GM19023 (cell line): ENCODE measurements at regions not wholly inside any gene's neighbourhood (a gene's known extent, or its start where the extent isn't known, plus 50 kb on each side); places are given as distances from the start of the nearest gene placed in this dataset.
"Not testable (repeated sequence)": the region's sequence is repeated elsewhere in the genome, so short reads cannot be mapped to it uniquely, and the experiment has no call there.

Source experiments
- ATAC-seq: cut with Tn5 transposase; IDR thresholded peaks from one replicate; pipeline ENCODE4 v1.9.1; 2021; ENCODE audit warnings: mild to moderate bottlenecking, moderate library complexity; ENCODE audit not compliant: unreplicated experiment

- not testable (repeated sequence) for ATAC-seq
Observed at GRCh38 chr13:46467694-46468093, 80.6 kb upstream of the RUBCNL start.

DNA sequence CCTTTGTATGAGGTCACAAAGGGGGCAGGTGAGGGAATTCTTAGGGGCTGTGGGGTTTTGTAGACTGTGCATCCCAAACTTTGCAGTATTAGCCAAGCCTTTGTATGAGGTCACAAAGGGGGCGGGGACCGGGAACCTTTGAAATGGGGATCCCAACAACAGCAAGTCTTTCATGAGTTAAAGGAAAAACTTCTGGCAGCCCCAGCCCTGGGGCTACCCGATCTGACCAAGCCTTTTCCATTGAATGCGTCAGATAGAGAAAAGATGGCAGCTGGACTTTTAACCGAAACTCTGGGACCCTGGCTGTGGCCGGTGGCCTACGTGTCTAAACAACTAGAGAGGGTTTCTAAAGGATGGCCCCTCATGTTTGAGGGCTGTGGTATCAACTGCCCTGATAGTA, 79.0 kb upstream of the RUBCNL start:
- not testable (repeated sequence) for ATAC-seq

DNA sequence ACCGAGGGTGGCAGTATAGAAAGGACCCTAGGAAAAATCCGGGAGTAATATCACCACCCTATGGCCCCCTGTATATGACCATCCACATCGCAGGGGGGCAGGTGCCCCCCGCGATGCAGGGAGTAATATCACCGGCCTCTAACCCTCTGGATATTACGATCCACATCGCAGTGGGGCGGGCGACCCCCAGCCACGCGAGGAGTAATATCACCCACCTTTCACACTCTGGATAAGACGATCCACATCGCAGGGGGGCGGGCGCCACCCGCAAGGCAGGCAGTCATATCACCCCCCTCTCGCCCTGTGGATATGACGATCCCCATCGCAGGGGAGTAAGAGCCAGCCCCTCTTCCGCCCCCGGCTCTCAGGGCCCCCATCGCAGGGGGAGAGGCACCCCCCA, 76.7 kb upstream of the RUBCNL start:
- no peak for ATAC-seq

DNA sequence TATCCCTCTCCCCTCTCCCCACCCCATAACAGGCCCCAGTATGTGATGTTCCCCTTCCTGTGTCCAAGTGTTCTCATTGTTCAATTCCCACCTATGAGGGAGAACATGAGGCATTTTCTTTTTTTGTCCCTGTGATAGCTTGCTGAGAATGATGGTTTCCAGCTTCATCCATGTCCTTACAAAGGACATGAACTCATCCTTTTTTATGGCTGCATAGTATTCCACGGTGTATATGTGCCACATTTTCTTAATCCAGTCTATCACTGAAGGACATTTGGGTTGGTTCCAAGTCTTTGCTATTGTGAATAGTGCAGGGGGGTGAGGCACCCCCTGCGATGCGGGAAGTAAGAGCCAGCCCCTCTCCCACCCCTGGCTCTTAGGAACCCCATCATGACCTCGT, 73.2 kb upstream of the RUBCNL start:
- ATAC-seq, result not testable (repeated sequence)

- not testable (repeated sequence) for ATAC-seq
Observed at GRCh38 chr13:46457255-46457654, 70.2 kb upstream of the RUBCNL start.

- ATAC-seq, result peak; percentile 77
Observed at GRCh38 chr13:46455924-46456323, 68.9 kb upstream of the RUBCNL start.

DNA sequence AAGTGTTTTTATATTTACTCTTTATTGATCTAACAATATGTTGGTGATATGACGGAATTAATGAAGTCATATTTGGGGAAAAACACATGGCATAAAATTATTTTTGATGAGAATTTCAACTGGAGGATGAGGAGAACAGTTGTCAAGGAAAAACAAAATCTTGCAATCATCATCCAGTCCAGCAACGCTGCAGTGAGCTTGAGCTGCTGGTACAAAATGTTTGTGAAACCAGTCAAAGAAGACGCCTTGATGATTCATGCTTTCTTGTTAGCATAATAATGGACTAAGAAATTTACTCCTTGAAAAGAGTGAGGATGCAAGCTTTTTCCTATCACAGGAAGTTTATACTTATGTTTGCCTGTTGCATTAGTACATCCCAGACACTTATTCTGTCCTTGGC, 64.1 kb upstream of the RUBCNL start:
- ATAC-seq, result not testable (repeated sequence)

DNA sequence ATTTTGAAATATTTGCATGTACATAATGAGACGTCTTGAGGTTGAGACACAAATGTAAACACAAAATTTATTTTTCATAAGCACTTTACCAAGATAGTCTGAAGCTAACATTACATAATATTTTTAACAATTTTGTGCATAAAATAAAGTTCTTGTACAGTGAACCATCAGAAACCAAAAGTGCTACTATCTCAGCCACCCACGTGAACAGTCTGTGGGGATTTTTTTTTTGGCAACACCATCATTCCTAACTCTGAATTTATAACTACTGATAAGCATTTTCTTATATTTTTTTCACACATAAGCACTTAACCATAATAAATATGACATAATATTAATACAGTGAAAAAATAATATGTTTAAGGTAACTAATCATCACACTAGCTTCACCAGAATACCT, 62.9 kb upstream of the RUBCNL start:
- ATAC-seq, result not testable (repeated sequence)

- ATAC-seq, result not testable (repeated sequence)
Observed at GRCh38 chr13:46448148-46448547, 61.1 kb upstream of the RUBCNL start.

DNA sequence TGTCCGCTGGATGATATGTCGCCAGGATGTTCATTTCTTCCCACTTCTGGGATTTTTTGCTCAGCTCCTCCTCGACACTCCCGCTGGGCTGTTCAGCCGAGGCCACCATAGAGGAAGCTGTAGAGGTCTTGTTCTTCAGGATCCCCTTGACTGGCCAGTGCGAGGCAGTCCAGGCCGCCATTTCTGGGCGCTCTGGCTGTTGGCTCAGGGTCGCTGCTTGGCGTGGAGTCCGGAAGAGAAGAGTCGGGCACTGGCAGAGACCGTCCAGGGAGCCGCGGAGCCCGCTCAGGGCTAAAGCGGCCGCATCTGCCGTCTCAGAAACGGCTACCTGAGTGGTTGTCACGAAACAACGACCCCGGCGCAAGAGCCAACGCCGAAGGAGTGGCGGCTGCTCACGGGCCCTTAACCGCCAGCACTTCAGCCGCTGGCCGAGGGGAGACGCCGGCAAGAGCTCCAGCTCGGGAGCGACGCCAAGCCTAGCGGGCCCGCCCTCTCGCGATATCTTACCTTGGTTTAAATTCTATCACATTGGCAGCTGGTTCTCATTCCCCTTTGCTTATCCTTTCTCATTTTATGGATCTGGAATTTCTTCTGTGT, 50.9 kb upstream of the RUBCNL start:
- ATAC-seq, result not testable (repeated sequence)
